IPS DF 4.7 (cell line): ENCODE measurements at regions not wholly inside any gene's neighbourhood (a gene's known extent, or its start where the extent isn't known, plus 50 kb on each side); places are given as distances from the start of the nearest gene placed in this dataset.

ENCODE experiments used
- DNase-seq: peaks from one replicate; pipeline ENCODE4 v3.0.0-alpha.2; 2013; ENCODE audit warnings: low spot score; ENCODE audit errors: extremely low read depth

- DNase-seq: no peak
Observed at GRCh38 chr2:55973673-55974072, 50.1 kb upstream of the EFEMP1 start.

GRCh38 chr2:55976681-55977080 is 53.1 kb upstream of the EFEMP1 start:
- no peak for DNase-seq

GRCh38 chr2:55985406-55985805 is 61.8 kb upstream of the EFEMP1 start:
- no peak for DNase-seq

- no peak for DNase-seq
Observed at GRCh38 chr2:55986001-55986400, 62.4 kb upstream of the EFEMP1 start.

- no peak for DNase-seq
Observed at GRCh38 chr2:55986700-55987440, 63.3 kb upstream of the EFEMP1 start.

GRCh38 chr2:55989405-55989804 is 65.8 kb upstream of the EFEMP1 start:
- no peak for DNase-seq

- no peak for DNase-seq
Observed at GRCh38 chr2:55992455-55992854, 68.9 kb upstream of the EFEMP1 start.

- DNase-seq: no peak
Observed at GRCh38 chr2:55993685-55994084, 70.1 kb upstream of the EFEMP1 start.

- no peak for DNase-seq
Observed at GRCh38 chr2:55995211-55995610, 71.6 kb upstream of the EFEMP1 start.

GRCh38 chr2:55995902-55996301 is 72.3 kb upstream of the EFEMP1 start:
- DNase-seq: no peak

GRCh38 chr2:55999231-55999630 is 75.6 kb upstream of the EFEMP1 start:
- no peak for DNase-seq

GRCh38 chr2:55999790-56000189 is 76.2 kb upstream of the EFEMP1 start:
- no peak for DNase-seq

- DNase-seq: no peak
Observed at GRCh38 chr2:56001947-56002346, 78.4 kb upstream of the EFEMP1 start.

GRCh38 chr2:56008661-56009431 is 85.3 kb upstream of the EFEMP1 start:
- DNase-seq: peak; percentile 38

GRCh38 chr2:56009758-56010458 is 86.3 kb upstream of the EFEMP1 start:
- DNase-seq: no peak

GRCh38 chr2:56011624-56012023 is 88.0 kb upstream of the EFEMP1 start:
- no peak for DNase-seq

GRCh38 chr2:56012221-56012765 is 88.7 kb upstream of the EFEMP1 start:
- no peak for DNase-seq

- DNase-seq: no peak
Observed at GRCh38 chr2:56013475-56013874, 89.9 kb upstream of the EFEMP1 start.

GRCh38 chr2:56014046-56014730 is 90.6 kb upstream of the EFEMP1 start:
- no peak for DNase-seq

GRCh38 chr2:56015711-56016115 is 92.1 kb upstream of the EFEMP1 start:
- DNase-seq: no peak

- DNase-seq: no peak
Observed at GRCh38 chr2:56017784-56018183, 94.2 kb upstream of the EFEMP1 start.
